Stomach (tissue), 8 donors: ENCODE measurements at regions not wholly inside any gene's neighbourhood (a gene's known extent, or its start where the extent isn't known, plus 50 kb on each side); places are given as distances from the start of the nearest gene placed in this dataset.

ENCODE experiments used
- DNase-seq, 2 donors: peaks; one replicate each; pipeline versions ENCODE4 v3.0.0 to v3.0.0-alpha.2; 2013 to 2019
- H3K27ac ChIP-seq, 5 donors: fragments of 200-600 bp in 4 of 5; sonication (generic) in 4 of 5; one replicate each; pipeline ENCODE4 v1.5.1; 2013 to 2019; ENCODE audit warnings: mild to moderate bottlenecking in 1 of 5, moderate library complexity in 1 of 5
- H3K27me3 ChIP-seq, 3 donors: fragments of 200-600 bp; sonication (generic); one replicate each; pipeline ENCODE4 v1.5.1; 2017 to 2019; ENCODE audit warnings: mixed run types in 1 of 3
- H3K36me3 ChIP-seq, 4 donors: fragments of 200-600 bp; sonication (generic); 1 replicate in 3 of 4; 2 replicates in 1 of 4; pipeline ENCODE4 v1.5.1; 2016 to 2019
- H3K4me1 ChIP-seq, 4 donors: fragments of 200-600 bp; sonication (generic); one replicate each; pipeline ENCODE4 v1.5.1; 2016 to 2019
- H3K4me3 ChIP-seq, 4 donors: fragments of 200-600 bp; sonication (generic) in 3 of 4; one replicate each; pipeline ENCODE4 v1.5.1; 2016 to 2019; ENCODE audit warnings: mild to moderate bottlenecking in 1 of 4
- H3K9me3 ChIP-seq, 4 donors: fragments of 200-600 bp; sonication (generic); one replicate each; pipeline ENCODE4 v1.5.1; 2016 to 2019
- CTCF ChIP-seq, 7 experiments: fragments of 450-650 bp in 4 of 7; fragments of 200-600 bp in 3 of 7; sonication (generic) in 3 of 7; IDR thresholded peaks; one replicate each; pipeline ENCODE4 v1.5.1; 2016 to 2019; ENCODE audit warnings: antibody characterized with exemption in 7 of 7, control low read depth in 2 of 7, mild to moderate bottlenecking in 1 of 7
- EP300 ChIP-seq: sonication (generic); formaldehyde crosslinking; IDR thresholded peaks from one replicate; pipeline ENCODE4 v1.6.1; 2017; ENCODE audit warnings: antibody characterized with exemption
- POLR2A ChIP-seq, 4 donors: fragments of 450-650 bp; IDR thresholded peaks; one replicate each; pipeline ENCODE4 v1.6.1; 2016; ENCODE audit warnings: antibody characterized with exemption in 4 of 4, control low read depth in 2 of 4, mild to moderate bottlenecking in 1 of 4, moderate library complexity in 1 of 4
- POLR2AphosphoS5 ChIP-seq, 3 donors: sonication (generic); formaldehyde crosslinking; IDR thresholded peaks; one replicate each; pipeline ENCODE4 v1.6.1; 2016; ENCODE audit warnings: antibody characterized with exemption in 3 of 3
- WGBS, 5 donors: extraction: QIAGEN DNeasy Blood & Tissue Kit in 3 of 5; methylation state at CpG; one replicate each; pipeline versions ENCODE4 v1.1.5 to v1.1.7; 2013 to 2018; 5-methylcytosine and 5-hydroxymethylcytosine counted together
- intact Hi-C: fragments of 100-400 bp; cut with DNase I; formaldehyde crosslinking; loops from one replicate; pipeline ENCODE4 v1.15.1; 2023; ENCODE audit warnings: low total_unique reads
- donor health status: healthy with polysubstance abuse.
- donor health status: Bipolar disorder and iron deficiency.
- donor health status: healthy.

- 85 to 93% (median 89%) methylated on average over 2 of the region's 2 CpGs for WGBS, 5 donors
- no peaks in the 10 kb centered on the region for H3K4me1 ChIP-seq
- intact Hi-C loops, result no loop called here
These were observed 138.3 kb upstream of the LSM8 start for GRCh38 chr7:118045629-118046028.

GRCh38 chr7:118046086-118046485, 137.9 kb upstream of the LSM8 start:
- Histone ChIP-seq H3K4me1 (no peaks in the 10 kb centered on the region), H3K4me3 (no peak overlapping the region), H3K27me3 (no peaks in the 10 kb centered on the region), H3K36me3 (no peaks in the 10 kb centered on the region), H3K9me3 (no peaks in the 10 kb centered on the region), H3K27ac (no peak overlapping the region)
- DNase-seq, result no peak
- TF ChIP-seq POLR2A (IDR thresholded peaks at IDR 0.05) (no peak), POLR2AphosphoS5 (IDR thresholded peaks at IDR 0.05) (no peak), CTCF (IDR thresholded peaks at IDR 0.05) (no peak), EP300 (no peak)
- intact Hi-C loops, result no loop called here
- WGBS, 5 donors, result 86 to 90% (median 87%) methylated on average over 2 of the region's 2 CpGs

More at GRCh38 chr7:118045629-118046028, 138.3 kb upstream of the LSM8 start:
- no peak overlapping the region for H3K27ac ChIP-seq
- H3K9me3 ChIP-seq, result no peaks in the 10 kb centered on the region
- TF ChIP-seq POLR2A (IDR thresholded peaks at IDR 0.05) (no peak), EP300 (no peak), POLR2AphosphoS5 (IDR thresholded peaks at IDR 0.05) (no peak), CTCF (IDR thresholded peaks at IDR 0.05) (no peak)
- H3K36me3 ChIP-seq, result no peaks in the 10 kb centered on the region
- H3K27me3 ChIP-seq, result no peaks in the 10 kb centered on the region
- no peak for DNase-seq
- no peak overlapping the region for H3K4me3 ChIP-seq

GRCh38 chr7:118046801-118047200, 137.2 kb upstream of the LSM8 start:
- no peaks in the 10 kb centered on the region for H3K4me1 ChIP-seq
- intact Hi-C loops, result no loop called here
- no peaks in the 10 kb centered on the region for H3K27me3 ChIP-seq
- TF ChIP-seq POLR2A (IDR thresholded peaks at IDR 0.05), result no peak
- no peak for TF ChIP-seq EP300
- no peak for TF ChIP-seq POLR2AphosphoS5 (IDR thresholded peaks at IDR 0.05)
- TF ChIP-seq CTCF (IDR thresholded peaks at IDR 0.05), result no peak
- no peaks in the 10 kb centered on the region for H3K36me3 ChIP-seq
- H3K27ac ChIP-seq, result no peak overlapping the region
- no peak for DNase-seq
- no peaks in the 10 kb centered on the region for H3K9me3 ChIP-seq
- H3K4me3 ChIP-seq, result no peak overlapping the region
- WGBS, 5 donors, result 77 to 87% (median 81%) methylated on average over 2 of the region's 2 CpGs

- intact Hi-C loops, result no loop called here
- Histone ChIP-seq H3K27ac (no peak overlapping the region), H3K4me3 (no peak overlapping the region), H3K9me3 (no peaks in the 10 kb centered on the region), H3K36me3 (no peaks in the 10 kb centered on the region), H3K4me1 (no peaks in the 10 kb centered on the region), H3K27me3 (no peaks in the 10 kb centered on the region)
- no peak for DNase-seq
- 64 to 77% (median 73%) methylated on average over 6 of the region's 6 CpGs for WGBS, 5 donors
- TF ChIP-seq POLR2AphosphoS5 (IDR thresholded peaks at IDR 0.05), result no peak
- no peak for TF ChIP-seq POLR2A (IDR thresholded peaks at IDR 0.05)
- no peak for TF ChIP-seq CTCF (IDR thresholded peaks at IDR 0.05)
- TF ChIP-seq EP300, result no peak
These were observed 131.6 kb upstream of the LSM8 start for GRCh38 chr7:118052336-118052735.
